ENCODE measurements at regions not wholly inside any gene's neighbourhood (a gene's known extent, or its start where the extent isn't known, plus 50 kb on each side); places are given as distances from the start of the nearest gene placed in this dataset.
"Not testable (repeated sequence)": the region's sequence is repeated elsewhere in the genome, so short reads cannot be mapped to it uniquely, and the experiment has no call there.

DNA sequence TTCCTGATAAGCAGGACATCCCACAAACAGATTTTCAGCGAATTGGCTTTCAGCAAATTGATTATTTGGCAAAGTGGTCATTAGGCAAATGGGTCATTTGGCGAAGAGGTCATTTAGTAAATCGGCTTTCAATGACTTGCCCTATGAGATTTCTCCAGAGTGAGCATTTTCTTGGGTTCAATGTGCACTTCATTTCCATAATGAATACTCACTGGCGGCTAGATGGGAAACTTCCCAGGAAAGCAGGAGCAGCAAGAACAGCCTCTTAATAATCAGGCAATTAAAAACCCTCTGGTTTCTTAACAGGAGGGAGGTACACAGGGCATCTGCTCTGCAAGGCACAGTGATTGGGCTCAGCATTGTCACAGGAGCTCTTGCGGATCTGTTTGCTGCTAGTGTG, 51.5 kb upstream of the DEFB108B start:
- TF ChIP-seq, protein P1, sequence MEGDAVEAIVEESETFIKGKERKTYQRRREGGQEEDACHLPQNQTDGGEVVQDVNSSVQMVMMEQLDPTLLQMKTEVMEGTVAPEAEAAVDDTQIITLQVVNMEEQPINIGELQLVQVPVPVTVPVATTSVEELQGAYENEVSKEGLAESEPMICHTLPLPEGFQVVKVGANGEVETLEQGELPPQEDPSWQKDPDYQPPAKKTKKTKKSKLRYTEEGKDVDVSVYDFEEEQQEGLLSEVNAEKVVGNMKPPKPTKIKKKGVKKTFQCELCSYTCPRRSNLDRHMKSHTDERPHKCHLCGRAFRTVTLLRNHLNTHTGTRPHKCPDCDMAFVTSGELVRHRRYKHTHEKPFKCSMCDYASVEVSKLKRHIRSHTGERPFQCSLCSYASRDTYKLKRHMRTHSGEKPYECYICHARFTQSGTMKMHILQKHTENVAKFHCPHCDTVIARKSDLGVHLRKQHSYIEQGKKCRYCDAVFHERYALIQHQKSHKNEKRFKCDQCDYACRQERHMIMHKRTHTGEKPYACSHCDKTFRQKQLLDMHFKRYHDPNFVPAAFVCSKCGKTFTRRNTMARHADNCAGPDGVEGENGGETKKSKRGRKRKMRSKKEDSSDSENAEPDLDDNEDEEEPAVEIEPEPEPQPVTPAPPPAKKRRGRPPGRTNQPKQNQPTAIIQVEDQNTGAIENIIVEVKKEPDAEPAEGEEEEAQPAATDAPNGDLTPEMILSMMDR (optimal IDR thresholded peaks at IDR 0.05 in 1 of 3, IDR thresholded peaks at IDR 0.05 in 1 of 3, conservative IDR thresholded peaks at IDR 0.05 in 1 of 3; ENCODE audit: extremely low read depth in 1 of 3, insufficient read depth in 2 of 3, low read length in 3 of 3), result not testable (repeated sequence)
- not testable (repeated sequence) for TF ChIP-seq EZH2 (IDR thresholded peaks at IDR 0.05; ENCODE audit: low read length)
